Hippocampal formation (tissue), 2 donors: ENCODE measurements at regions not wholly inside any gene's neighbourhood (a gene's known extent, or its start where the extent isn't known, plus 50 kb on each side); places are given as distances from the start of the nearest gene placed in this dataset.
"Not testable (repeated sequence)": the region's sequence is repeated elsewhere in the genome, so short reads cannot be mapped to it uniquely, and the experiment has no call there.

Source experiments
- DNase-seq, 2 donors: peaks; one replicate each; lab custom pipeline; 2025; lab: John Stamatoyannopoulos, UW

DNA sequence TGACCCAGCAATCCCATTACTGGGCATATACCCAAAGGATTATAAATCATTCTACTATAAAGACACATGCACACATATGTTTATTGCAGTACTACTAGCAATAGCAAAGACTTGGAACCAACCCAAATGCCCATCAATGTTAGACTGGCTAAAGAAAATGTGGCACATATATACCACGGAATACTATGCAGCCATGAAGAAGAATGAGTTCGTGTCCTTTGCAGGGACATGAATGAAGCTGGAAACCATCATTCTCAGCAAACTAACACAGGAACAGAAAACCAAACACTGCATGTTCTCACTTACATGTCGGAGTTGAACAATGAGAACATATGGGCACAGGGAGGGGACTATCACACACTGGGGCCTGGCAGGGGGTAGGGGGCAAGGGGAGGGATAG is 183.0 kb downstream of the HACE1 start:
- not testable (repeated sequence) for DNase-seq

DNA sequence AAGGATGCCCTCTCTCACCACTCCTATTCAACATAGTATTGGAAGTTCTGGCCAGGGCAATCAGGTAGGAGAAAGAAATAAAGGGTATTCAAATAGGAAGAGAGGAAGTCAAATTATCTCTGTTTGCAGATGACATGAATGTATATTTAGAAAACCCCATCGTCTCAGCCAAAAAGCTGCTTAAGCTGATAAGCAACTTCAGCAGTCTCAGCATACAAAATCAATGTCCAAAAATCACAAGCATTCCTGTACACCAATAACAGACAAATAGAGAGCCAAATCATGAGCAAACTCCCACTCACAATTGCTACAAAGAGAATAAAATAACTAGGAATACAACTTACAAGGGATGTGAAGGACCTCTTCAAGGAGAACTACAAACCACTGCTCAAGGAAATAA is 184.6 kb downstream of the HACE1 start:
- DNase-seq: not testable (repeated sequence)

DNA sequence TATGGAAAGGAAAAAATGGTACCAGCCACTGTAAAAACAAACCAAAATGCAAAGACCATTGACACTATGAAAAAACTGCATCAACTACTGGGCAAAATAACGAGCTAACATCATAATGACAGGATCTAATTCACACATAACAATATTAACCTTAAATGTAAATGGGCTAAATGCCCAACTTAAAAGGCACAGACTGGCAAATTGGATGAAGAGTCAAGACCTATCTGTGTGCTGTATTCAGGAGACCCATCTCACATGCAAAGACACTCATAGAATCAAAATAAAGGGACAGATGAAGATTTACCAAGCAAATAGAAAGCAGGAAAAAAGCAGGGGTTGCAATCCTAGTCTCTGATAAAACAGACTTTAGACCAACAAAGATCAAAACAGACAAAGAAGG is 186.6 kb downstream of the HACE1 start:
- DNase-seq: not testable (repeated sequence)

- not testable (repeated sequence) for DNase-seq
Measured at GRCh38 chr6:104671591-104671891, 188.2 kb downstream of the HACE1 start.

DNA sequence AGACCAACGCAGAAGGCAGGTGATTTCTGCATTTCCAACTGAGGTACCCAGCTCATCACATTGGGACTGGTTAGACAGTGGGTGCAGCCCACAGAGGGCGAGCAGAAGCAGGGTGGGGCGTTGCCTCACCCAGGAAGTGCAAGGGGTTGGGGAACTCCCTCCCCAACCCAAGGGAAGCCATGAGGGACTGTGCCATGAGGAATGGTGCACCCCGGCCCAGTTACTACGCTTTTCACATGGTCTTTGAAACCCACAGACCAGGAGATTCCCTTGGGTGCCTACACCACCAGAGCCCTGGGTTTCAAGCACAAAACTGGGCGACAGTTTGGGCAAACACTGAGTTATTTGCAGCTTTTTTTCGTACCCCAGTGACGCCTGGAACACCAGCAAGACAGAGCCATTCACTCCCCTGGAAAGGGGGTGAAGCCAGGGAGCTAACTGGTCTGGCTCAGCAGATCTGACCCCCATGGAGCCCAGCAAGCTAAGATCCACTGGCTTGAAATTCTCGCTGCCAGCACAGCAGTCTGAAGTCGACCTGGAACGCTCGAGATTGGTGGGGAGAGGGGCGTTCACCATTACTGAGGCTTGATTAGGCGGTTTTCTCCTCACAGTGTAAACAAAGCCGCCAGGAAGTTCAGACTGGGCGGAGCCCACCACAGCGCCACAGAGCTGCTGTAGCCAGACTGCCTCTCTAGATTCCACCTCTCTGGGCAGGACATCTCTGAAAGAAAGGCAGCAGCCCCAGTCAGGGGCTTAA is 188.7 kb downstream of the HACE1 start:
- DNase-seq: not testable (repeated sequence)

DNA sequence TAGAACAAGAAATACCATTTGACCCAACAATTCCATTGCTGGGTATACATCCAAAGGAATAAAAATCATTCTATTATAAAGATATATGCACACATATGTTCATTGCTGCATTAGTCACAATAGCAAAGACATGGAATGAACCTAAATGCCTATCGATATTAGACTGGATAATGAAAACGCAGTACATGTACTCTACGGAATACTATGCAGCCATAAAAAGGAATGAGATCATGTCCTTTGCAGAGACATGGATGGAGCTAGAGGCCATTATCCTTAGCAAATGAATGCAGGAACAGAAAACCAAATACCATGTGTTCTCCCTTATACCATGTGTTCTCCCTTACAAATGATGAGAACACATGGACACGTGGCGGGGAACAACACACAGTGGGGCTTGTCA is 190.2 kb downstream of the HACE1 start:
- no peak for DNase-seq

GRCh38 chr6:104656235-104656634 is 203.5 kb downstream of the HACE1 start:
- no peak for DNase-seq

GRCh38 chr6:104653781-104654180 is 205.9 kb downstream of the HACE1 start:
- no peak for DNase-seq

- DNase-seq: no peak
Measured at GRCh38 chr6:104648347-104648746, 211.4 kb downstream of the HACE1 start.

GRCh38 chr6:104644848-104645247 is 214.9 kb downstream of the HACE1 start:
- DNase-seq: no peak

DNA sequence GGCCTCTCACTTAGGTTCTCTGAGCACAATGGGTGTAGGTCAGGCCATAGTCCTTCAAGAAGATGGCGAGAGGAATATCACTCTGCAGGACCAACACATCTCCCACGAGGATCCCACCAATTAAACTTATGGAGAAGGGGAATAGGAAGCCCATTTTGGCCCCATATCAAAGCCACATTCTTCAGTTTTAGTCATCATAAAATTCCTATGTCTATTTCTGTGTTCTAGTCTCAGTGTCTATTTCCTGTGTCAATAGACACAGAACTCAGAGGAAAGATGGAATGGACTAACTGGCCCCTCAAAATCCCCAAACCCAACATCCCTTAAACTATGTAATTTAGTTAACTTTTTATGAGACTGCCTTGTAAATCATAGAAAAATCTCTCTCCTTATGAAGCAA is 216.8 kb downstream of the HACE1 start:
- no peak for DNase-seq

- DNase-seq: no peak
Measured at GRCh38 chr6:104640761-104641160, 219.0 kb downstream of the HACE1 start.

DNA sequence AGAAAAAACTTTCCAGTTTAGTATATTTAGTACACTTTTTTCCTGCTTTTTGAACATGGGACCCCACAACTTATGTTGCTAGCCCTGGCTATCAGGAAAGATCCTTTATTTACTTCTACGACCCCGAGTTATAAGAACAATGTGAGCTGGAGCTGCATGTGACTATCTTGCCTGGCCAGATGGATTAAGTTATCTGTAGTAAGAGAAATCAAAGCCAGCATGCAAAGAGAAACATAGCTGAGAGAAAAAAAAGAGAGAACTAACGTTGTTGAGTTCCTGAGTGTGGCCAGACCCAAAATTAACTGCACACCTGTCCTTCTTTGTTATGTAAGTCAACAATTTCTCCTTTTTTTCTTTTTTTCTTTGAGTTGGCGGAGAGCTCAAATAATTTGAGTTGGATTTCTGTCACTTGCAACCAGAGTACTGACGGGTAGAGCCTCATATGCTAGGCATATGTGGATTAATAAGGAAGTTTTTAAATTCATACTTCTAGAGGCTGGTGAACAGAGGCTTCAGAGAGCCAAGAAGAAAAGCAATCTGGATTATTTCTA is 219.5 kb downstream of the HACE1 start:
- no peak for DNase-seq

DNA sequence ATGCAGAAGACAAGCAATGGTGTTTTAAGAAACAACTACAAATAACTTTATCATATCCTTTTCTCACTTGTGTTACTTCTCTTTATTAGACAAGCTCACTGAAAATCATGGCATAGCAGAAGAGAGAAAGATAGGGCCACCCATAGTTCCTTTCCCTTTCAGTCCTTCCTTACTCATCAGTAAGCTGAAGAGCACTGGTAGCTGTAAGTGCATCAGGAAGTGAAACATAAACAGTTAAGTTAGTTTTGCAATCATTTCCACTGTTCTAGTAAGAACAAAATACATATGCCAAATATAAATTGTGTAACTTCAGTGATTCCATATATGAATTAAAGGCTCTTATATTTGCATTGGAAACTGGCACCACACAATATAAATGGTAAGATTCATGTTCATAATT is 220.1 kb downstream of the HACE1 start:
- DNase-seq: no peak

DNA sequence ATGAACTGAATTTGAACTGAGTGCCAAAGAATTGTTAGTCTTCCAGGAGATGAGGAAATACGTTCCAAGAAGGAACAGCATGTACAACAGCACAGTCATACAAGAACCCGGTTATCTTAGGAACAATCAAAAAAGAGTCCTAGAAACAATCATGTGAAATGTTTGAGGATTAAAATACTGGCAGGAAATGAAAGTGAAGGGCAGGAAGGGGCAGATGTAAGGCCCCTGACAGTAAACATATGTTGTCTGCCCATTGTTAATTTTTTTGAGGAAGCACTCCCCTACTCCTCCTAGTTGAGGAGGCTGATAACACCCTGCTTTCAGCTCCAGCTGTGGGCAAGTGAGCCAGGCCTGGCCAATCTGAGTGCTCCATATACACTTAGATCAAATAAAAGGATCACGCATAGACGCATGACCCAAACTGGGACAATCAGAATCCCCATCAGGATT is 220.9 kb downstream of the HACE1 start:
- DNase-seq: peak in 1 of 2 donors; percentile 22

DNA sequence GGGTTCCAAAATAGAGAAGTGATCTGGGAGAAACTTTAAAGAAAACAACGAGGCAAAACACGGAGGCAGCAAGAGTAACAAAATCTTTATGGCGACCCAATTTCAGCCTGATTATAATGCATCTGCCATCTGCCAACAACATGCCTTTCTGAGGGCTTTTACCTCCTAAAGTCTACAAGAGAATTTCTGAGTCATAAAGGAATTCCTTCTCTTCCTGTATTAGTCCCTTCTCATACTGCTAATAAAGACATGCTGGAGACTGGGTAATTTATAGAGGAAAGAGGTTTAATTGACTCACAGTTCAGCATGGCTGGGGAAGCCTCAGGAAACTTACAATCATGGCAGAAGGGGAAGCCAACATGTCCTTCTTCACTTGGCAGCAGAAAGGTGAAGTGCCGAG is 226.6 kb downstream of the HACE1 start:
- no peak for DNase-seq

DNA sequence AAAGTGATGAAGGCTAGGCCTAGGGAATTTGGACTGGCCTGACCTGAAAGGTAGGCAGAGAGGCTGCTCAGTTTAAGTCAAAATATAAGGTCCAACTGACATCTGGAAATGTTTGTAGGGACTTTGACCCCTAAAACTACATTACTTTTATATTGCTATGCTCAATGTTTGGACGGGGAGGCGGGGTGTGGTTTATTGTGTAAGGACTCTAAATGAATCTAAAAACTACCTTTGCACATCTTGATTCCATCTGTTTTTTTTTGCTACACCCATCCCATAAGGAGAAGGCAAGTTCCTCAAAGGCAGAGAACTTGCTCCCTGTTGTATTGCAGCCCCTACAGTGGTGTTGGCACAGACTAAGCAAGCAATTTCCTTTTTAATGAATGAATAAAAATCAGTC is 227.1 kb downstream of the HACE1 start:
- DNase-seq: no peak

DNA sequence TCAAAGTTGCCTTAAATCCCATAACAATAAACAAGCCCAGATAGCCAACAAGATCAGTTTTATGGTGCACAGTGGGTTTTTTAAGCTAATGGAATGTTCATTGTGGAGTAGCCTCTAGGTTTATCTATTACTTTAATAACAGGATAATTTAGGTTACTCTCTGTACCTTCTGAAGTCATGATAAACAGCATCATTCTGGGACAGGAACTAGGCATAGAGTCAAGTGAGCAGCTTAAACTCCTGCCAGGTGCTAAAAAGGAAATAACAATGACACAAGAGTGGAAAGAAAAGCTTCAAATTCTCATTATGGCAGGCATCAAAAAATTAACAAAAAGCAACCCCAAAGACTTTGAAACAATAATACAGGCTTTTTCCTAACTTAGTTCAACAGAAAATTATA is 228.8 kb downstream of the HACE1 start:
- DNase-seq: no peak

DNA sequence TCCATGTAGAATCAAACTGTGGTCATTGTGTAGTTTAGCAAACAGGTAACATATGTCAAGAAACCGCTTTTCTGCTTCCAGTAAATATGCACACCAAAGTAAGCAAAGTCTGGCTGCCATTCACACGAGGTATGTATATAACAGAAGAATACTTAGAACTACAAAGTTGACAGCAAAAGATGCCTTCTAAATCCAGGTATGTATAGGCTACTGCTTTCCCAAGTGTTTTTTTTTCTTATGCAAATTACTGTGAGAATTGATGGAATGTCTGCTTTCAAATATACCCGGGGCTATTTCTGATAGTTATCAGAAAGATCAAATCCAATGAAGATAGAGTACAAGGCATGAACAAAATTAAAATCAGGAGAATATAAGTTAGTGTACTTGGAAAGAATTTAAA is 229.2 kb downstream of the HACE1 start:
- no peak for DNase-seq

DNA sequence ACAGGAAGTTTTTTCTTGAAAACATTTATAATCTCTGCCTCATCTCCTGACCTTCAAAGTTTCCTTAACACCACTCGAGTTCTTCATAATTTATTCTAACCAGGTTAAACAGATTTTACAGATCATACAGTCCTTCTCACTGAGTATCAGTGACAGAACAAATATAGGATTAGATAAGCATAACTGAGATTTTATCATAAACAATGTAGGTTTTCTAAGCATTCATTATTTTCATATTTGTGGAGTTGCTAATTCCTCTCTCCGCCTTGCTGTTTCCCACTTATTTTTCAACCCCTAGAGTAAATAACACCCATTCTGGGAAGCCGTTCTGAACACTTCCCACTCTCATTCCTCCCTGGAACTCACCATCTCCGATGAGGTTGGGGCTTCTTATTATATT is 229.9 kb downstream of the HACE1 start:
- DNase-seq: no peak

- DNase-seq: no peak
Measured at GRCh38 chr6:104625536-104625935, 234.2 kb downstream of the HACE1 start.

- no peak for DNase-seq
Measured at GRCh38 chr6:104623052-104623690, 236.5 kb downstream of the HACE1 start.

- DNase-seq: no peak
Measured at GRCh38 chr6:104621396-104621795, 238.3 kb downstream of the HACE1 start.

DNA sequence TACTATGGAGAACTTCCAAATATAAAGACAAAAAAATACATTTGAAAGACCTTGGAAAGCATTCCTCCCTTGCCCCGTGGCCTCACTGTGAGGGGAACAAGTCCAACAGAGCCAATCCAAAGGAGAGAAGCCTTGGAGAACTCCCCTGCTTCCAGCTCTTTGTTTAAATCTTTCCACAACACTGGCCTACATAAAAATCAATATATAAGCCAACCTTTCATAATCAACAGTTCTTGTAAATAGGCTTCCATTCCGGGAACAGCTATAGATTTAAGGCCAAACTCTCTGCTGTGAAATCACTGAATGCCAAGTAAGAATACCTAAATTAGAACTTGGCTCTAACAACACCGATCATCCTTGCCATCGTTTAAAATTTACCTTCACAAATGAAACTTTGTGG is 242.1 kb downstream of the HACE1 start:
- DNase-seq: no peak
